ENCODE measurements at regions not wholly inside any gene's neighbourhood (a gene's known extent, or its start where the extent isn't known, plus 50 kb on each side); places are given as distances from the start of the nearest gene placed in this dataset.

DNA sequence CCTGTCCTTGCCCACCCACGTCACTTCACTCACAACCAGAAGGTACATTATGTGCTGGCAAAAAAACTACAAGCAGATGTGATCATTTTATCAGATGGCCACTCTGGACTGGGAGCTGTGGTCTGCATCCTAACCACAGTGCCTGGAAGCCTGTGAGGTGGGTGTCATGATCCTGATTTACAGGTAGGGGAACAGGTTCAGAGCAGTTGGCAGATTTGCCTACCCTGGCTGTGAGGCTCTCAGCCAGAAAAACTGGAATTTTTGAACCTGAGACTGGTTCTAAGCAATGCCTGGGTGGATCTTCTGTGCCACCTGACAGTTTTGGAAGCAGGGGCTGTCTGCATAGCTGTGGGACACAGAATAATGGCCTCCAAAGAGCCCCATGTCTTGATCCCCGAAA is 150.8 kb downstream of the SYF2 start:
- TF ChIP-seq, protein P1, sequence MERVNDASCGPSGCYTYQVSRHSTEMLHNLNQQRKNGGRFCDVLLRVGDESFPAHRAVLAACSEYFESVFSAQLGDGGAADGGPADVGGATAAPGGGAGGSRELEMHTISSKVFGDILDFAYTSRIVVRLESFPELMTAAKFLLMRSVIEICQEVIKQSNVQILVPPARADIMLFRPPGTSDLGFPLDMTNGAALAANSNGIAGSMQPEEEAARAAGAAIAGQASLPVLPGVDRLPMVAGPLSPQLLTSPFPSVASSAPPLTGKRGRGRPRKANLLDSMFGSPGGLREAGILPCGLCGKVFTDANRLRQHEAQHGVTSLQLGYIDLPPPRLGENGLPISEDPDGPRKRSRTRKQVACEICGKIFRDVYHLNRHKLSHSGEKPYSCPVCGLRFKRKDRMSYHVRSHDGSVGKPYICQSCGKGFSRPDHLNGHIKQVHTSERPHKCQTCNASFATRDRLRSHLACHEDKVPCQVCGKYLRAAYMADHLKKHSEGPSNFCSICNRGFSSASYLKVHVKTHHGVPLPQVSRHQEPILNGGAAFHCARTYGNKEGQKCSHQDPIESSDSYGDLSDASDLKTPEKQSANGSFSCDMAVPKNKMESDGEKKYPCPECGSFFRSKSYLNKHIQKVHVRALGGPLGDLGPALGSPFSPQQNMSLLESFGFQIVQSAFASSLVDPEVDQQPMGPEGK (CRISPR knock-in tag; IDR thresholded peaks at IDR 0.05; ENCODE audit: borderline replicate concordance): no peak
- TF ChIP-seq, protein P2, sequence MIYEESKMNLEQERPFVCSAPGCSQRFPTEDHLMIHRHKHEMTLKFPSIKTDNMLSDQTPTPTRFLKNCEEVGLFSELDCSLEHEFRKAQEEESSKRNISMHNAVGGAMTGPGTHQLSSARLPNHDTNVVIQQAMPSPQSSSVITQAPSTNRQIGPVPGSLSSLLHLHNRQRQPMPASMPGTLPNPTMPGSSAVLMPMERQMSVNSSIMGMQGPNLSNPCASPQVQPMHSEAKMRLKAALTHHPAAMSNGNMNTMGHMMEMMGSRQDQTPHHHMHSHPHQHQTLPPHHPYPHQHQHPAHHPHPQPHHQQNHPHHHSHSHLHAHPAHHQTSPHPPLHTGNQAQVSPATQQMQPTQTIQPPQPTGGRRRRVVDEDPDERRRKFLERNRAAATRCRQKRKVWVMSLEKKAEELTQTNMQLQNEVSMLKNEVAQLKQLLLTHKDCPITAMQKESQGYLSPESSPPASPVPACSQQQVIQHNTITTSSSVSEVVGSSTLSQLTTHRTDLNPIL (CRISPR knock-in tag; IDR thresholded peaks at IDR 0.05; ENCODE audit: low read depth): no peak
- TF ChIP-seq ARNTL (CRISPR knock-in tag; IDR thresholded peaks at IDR 0.05; ENCODE audit: borderline replicate concordance, low read depth): no peak
- no peak for TF ChIP-seq TCF4 (CRISPR knock-in tag; IDR thresholded peaks at IDR 0.05; ENCODE audit: borderline replicate concordance)
- TF ChIP-seq ZC3H10 (CRISPR knock-in tag; IDR thresholded peaks at IDR 0.05): no peak
- TF ChIP-seq, protein P3, sequence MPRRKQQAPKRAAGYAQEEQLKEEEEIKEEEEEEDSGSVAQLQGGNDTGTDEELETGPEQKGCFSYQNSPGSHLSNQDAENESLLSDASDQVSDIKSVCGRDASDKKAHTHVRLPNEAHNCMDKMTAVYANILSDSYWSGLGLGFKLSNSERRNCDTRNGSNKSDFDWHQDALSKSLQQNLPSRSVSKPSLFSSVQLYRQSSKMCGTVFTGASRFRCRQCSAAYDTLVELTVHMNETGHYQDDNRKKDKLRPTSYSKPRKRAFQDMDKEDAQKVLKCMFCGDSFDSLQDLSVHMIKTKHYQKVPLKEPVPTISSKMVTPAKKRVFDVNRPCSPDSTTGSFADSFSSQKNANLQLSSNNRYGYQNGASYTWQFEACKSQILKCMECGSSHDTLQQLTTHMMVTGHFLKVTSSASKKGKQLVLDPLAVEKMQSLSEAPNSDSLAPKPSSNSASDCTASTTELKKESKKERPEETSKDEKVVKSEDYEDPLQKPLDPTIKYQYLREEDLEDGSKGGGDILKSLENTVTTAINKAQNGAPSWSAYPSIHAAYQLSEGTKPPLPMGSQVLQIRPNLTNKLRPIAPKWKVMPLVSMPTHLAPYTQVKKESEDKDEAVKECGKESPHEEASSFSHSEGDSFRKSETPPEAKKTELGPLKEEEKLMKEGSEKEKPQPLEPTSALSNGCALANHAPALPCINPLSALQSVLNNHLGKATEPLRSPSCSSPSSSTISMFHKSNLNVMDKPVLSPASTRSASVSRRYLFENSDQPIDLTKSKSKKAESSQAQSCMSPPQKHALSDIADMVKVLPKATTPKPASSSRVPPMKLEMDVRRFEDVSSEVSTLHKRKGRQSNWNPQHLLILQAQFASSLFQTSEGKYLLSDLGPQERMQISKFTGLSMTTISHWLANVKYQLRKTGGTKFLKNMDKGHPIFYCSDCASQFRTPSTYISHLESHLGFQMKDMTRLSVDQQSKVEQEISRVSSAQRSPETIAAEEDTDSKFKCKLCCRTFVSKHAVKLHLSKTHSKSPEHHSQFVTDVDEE (CRISPR knock-in tag; IDR thresholded peaks at IDR 0.05): no peak
- no peak for TF ChIP-seq ZNF565 (CRISPR knock-in tag; conservative IDR thresholded peaks at IDR 0.05; ENCODE audit: low read depth)
- TF ChIP-seq, protein P4, sequence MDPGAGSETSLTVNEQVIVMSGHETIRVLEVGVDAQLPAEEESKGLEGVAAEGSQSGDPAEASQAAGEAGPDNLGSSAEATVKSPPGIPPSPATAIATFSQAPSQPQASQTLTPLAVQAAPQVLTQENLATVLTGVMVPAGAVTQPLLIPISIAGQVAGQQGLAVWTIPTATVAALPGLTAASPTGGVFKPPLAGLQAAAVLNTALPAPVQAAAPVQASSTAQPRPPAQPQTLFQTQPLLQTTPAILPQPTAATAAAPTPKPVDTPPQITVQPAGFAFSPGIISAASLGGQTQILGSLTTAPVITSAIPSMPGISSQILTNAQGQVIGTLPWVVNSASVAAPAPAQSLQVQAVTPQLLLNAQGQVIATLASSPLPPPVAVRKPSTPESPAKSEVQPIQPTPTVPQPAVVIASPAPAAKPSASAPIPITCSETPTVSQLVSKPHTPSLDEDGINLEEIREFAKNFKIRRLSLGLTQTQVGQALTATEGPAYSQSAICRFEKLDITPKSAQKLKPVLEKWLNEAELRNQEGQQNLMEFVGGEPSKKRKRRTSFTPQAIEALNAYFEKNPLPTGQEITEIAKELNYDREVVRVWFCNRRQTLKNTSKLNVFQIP (CRISPR knock-in tag; IDR thresholded peaks at IDR 0.05; ENCODE audit: borderline replicate concordance, low read depth): no peak
- no peak for TF ChIP-seq ZFP3 (CRISPR knock-in tag; IDR thresholded peaks at IDR 0.05)
- TF ChIP-seq BACH2 (CRISPR knock-in tag; IDR thresholded peaks at IDR 0.05; ENCODE audit: borderline replicate concordance): no peak
- no peak for TF ChIP-seq GLIS3 (CRISPR knock-in tag; IDR thresholded peaks at IDR 0.05)
- no peak for TF ChIP-seq RARB (CRISPR knock-in tag; IDR thresholded peaks at IDR 0.05)
